ENCODE measurements at regions not wholly inside any gene's neighbourhood (a gene's known extent, or its start where the extent isn't known, plus 50 kb on each side); places are given as distances from the start of the nearest gene placed in this dataset.

GRCh38 chr10:56116684-56117083 lies 244.4 kb downstream of the ZWINT start:
- TF ChIP-seq CTCF (conservative IDR thresholded peaks at IDR 0.05): peak; percentile 78
- no peak for TF ChIP-seq ZFX (IDR thresholded peaks at IDR 0.05)

Data from C4-2B (cell line).